NAMALWA (cell line): ENCODE measurements at regions not wholly inside any gene's neighbourhood (a gene's known extent, or its start where the extent isn't known, plus 50 kb on each side); places are given as distances from the start of the nearest gene placed in this dataset.

Experiments
- DNase-seq: peaks from one replicate; pipeline ENCODE4 v3.0.0-alpha.2; 2015; ENCODE audit warnings: low spot score

DNA sequence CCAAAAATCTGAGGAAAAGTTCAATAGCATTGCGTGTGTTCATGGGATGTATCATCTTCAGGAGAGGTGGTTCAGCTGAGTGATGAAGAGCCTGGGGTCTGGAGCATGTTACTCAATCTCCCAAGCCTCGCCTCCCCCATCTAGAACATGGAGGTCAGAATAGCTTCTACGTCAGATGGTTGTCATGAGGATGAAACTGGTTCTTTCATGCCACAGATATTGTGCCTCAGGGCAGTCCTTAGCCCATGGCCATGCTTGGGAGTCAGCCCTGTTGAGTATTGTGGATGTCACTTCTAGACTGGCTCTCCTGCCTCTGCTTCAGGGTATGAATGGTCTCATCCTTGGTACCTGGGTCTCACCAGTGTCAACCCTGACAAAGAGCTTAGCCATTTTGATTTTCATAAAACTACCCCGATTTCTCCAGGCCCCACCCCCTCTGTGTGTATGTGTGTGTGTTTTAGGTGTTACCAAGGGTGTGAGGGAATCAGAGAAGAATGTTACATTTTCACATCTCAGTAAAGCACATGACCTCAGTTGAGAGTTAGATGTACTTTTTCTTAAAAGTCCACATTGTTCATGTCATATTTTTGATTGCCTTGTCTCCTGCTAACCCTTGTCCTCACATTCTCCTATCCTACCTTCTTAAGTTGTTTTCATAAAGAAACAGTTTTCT is 97.8 kb upstream of the CD180 start:
- no peak for DNase-seq

DNA sequence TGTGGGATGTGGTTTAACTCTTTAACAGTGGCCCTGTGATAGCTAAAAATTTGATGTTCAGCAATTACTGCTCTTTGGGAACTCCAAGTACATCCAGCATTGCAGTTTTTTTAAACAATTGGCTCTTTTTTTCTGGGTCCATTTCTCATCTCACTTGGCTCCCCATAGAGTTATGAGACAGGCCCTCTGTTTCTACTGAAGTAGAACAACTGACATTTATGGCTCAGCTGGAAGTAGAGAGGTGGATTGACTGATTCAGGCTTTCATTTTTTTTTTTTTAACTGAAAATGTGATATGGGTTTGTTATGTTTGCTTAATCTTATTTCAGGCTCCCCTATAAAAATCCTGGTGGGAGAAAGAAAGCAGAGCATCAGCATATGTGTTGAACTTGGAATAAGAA is 96.6 kb upstream of the CD180 start:
- DNase-seq = no peak

DNA sequence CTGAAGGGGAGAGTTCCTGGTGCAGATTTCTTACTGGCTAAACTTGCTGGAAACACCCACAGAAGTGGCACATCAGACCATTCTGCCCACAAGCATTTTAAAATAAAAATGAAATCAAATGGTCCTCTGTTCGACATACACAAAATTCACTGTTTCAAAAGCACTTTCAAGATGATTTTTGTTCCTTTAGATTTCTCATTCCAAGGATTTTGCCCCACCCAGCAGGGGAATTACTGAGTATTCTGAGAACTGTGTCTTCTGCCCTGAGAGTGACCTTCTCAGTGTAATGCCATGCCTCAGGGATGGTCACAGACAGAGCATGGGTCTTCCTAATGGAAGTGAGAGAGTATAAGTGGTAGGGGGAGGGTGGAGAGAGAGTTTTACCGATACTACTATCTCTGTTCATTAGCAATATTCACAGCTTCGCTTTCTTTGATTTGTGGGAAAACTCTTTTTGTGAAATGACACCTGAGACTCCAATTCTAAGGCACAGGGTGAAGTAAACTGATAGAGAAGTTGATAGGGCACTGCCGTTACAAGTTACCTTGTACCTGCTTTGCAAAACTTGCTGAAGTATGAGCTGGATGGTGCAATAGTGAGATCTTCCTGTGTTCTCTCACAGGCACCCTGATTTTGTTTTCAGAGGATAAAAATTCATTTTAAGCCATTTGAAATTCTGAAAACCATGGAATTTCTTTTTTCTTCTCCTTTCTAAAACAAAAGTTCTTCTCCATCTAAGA is 95.8 kb upstream of the CD180 start:
- DNase-seq = no peak

DNA sequence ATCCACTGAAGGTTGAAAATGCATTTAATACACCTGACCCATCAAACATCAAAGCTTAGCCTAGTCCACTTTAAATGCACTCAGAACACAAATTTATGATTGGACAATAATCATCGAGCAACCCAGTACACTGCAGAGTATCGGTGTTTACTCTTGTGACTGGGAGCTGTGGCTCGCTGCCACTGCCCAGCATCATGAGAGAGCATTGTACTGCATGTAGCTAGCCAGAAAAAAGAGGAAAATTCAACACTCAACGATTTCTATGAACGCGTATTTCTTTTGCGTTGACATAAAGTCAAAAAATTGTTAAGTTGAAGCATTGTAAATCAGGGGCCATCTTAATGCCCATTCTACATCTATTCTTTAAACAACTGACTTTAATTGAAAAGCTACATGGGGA is 95.1 kb upstream of the CD180 start:
- no peak for DNase-seq

DNA sequence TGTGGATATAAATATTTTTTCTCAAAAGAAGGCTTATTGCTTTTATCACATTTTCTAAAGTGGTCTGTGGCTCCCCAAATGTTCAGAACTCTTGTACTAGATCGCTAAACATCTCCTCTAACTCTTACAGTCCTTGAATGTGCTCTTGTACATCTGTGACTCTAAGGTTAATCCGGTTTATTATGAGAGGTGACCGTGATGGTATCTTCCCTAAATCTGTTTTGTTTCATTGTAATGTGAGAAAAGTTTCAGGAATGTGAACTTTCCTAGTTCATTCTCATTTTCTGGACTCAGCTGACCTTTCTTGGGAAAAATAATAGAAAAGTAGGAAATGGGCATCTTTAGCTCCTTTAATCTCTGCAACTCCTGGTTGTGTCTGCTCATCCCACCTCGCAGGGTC is 94.5 kb upstream of the CD180 start:
- DNase-seq = no peak

DNA sequence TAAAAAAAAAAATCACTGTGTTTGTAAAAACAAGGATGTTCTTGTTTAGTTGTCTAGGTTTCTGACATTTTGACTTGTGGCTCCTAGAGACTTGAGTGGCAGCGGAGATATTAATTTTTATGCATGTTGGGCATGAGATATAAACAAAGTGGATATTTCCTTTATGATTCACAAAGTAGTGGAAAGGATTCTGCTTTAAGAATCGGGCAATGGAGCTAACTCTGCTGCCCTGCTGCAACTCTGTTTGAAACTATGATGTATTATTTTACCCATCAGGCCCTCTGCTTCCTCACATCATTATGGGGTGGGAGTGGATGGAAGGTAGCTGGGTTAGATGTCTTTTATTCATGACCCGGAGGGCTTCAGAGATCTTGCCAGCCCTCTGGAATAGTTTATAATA is 94.1 kb upstream of the CD180 start:
- DNase-seq = no peak

DNA sequence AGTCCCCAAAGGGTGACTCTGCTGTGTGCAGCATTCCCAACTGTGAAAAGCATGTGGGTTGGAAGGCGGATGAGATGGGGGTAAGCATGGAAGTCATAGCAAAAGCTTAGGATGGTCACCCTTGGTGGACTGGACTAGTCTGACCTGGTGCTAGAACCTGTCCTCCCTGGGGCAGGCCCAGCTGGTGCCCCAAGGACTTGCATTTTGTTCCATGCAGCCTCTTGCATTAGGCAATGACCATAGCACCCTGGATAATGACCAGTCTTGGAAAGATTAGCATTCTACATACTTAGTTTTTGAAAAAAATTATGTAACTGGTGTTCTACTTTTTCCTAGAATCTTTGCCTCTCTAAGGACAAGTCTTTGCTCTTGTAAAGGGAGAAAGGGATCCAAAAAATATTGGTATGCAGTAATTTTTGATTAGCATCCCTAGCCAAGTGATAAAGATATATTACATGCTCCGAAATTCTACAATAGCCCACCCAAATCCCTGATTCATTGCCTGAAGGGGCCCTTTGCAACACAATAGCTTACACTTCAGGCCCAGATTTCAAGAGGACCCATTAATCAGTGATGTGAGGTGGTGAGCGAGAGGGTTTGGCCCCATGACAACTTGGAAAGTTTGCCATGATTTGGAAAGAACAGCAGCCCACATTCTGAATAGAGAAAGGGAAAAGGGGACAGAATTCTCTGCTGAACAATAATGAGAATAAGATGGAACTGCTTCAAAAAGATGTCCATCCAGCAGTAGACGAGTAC is 93.3 kb upstream of the CD180 start:
- DNase-seq = no peak

DNA sequence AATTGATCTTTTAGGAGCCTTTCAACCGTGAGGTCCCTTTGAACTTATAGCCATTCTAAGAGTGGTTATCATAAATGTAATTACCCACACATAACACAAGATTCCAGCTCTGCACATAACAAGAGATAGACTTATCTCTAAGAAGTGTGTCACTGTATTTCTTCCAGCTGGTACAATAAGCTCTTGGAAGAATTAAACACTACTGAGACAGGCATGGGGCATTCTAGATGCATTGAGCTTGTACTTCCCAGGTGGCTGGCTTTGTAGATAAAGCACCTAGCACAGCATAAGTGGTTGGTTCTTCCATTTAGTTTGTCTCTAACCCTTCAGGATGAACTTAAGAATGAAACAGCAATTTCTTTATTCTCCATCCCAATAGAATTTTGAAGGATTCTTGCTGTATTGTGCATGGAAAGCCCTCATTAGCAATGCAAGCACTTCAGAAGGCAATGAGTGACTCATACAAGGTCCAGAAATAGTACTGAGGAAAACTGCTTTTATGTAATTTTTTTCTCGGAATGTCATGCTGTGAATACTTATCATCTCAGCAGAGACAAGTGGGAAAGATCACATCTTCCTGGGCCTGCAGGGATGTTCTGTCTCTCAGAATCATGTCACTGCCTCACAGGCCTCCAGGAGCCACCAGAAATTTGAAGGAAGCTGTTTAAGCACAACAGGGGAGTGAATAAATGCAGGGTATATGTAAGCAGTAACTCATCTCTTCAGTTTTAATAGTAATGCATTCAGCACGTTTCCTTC is 91.1 kb upstream of the CD180 start:
- DNase-seq = no peak

DNA sequence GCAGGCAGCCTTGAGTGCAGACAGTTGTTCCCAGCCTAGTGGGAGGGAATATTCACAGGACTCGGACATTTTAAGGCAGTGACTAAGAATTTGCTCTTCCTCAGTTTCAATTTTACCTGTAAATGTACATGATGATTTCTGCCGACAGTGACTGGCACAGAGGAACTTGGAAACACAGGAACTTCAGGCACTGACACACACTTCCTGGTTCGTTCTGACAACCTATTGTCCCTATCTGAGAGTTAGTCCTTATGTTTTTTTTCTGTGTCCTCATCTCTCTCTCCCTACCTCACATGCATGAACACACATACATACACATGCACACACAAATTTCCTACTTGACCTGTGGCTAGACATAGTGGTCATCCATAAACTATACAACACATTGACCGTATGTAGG is 89.4 kb upstream of the CD180 start:
- DNase-seq = no peak

DNA sequence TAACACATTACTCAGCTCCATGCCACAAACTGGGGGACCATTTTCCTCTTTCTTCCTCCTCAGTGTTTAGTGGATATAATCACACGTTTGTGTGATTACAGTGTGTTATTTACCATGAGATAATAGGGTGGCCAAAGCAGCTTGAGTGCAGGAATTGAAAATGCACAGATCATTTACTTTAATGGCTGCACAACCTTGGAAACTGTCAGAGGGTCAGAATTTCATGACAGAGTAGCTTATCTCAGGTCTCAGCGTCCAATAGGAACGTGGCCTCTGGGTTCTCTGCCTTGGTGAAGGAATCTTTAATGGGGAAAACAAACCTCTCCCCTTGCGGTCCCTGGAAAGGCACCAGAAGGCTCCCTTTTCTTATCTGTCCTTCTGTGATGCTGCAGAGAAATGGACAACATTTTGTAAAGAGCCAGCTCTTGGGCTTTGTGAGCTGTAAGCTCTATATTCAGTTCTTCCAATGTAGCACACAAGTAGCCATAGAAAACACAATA is 87.4 kb upstream of the CD180 start:
- no peak for DNase-seq

DNA sequence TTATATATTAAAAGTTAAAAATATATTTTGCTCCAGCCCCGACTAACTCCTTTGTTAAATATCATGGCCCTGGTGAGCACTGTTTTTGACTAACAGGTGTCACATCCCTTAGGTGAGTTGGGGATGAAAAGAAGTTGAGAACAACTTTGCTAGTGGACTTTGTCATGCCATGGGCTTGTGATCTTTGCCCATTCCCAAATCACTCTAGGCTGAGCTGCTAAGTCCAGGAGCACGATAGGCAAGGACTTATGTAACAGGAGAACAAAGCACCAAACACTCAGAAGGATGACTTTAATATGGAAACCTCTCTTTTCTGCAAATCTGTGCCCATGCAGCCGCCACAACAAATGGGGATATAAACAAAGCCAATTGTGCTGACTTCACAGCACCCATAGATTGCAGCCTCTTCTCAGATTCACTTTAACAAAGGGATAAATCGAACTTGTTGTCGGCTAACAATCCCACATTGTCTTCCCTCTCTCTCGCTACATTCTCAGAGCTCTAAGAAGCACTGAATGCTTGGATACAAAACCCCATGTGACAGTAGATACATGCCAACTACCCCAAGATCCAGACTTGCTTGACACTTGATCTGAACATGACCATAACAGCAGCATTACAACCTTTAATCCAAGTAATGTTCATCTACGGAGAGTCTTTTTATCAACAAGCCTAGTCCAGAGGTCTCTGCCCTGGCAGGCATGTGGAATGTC is 86.8 kb upstream of the CD180 start:
- no peak for DNase-seq

DNA sequence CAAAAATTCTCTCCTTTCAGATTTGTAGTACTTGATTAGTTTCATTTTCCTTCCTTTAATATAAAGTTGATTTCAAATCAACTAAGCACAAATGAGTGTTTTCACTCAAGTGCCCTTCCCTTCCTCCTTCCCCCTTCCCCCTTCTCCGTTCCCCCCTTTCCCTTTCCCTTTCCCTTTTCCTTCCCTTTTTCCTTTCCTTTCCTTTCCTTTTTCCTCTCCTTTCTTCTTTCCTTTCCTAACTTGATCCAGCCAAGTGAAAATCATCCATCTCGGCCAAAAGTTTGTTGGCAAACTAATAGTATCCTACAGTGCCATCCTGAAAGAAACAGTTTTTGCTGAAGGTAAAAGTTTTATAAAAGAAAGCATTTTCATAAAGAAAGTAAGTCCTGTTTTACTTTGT is 85.3 kb upstream of the CD180 start:
- DNase-seq = no peak

DNA sequence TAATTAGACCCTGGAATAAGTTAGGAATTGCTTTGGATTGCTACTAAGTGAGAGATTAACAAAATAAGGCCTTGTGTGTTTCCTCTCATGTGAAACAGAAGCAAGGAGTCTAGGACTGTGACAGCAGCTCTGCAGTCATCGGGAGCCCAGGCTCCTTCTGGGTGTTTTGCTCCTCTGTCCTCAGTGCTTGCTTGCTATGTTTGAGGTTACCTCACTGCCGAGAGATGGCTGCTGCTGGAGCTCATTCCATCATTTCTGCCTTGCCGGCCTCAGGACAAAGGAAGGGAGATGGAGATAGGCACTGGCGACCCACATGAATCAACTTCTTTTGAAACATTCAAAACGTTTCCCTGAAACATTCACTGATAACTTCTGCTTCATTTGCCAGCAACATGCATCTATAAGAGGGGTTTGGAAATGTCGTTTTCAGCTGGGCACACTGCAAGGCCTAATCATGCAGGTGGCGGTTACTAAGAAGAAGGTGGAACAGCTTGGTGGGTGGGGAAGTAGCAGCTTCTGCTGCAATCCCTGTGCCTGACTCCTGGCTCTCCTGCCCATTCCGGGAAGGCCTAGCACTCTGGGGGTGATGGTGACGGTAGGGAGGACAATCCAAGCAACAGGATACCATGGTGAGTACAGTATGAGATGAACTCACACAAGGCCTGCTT is 77.2 kb upstream of the CD180 start:
- DNase-seq = no peak

DNA sequence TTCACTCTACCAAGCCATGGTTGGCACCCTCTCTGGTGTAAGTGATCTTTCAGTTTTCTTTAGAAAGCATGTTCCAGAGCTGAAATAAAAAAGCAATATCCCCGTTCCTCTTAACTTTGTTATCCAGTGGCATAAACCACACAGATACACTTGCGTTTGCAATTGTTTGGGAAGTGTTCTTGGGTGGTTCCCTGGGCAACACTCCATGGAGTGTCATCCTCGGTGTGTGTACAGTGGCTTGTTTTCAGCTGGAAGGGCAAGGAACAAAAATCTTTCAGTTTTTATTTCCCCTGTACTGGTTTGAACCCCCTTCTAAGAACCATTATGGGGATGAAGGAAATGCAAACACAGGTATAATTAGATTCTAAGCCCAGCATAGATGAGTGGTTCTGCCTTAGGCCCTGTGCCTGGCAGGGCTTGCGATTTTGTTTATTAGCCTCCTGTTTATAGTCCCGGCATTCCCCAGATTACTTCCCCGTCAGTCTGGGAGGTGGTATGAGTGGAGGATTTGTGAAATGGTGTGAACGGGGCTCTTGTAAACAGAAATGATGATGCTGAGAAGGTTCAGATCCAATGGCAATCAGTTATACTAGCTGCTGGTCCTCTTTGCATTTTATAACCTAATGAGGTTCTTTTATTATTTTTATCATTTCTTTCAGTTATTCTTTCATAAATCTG is 76.0 kb upstream of the CD180 start:
- DNase-seq = no peak

DNA sequence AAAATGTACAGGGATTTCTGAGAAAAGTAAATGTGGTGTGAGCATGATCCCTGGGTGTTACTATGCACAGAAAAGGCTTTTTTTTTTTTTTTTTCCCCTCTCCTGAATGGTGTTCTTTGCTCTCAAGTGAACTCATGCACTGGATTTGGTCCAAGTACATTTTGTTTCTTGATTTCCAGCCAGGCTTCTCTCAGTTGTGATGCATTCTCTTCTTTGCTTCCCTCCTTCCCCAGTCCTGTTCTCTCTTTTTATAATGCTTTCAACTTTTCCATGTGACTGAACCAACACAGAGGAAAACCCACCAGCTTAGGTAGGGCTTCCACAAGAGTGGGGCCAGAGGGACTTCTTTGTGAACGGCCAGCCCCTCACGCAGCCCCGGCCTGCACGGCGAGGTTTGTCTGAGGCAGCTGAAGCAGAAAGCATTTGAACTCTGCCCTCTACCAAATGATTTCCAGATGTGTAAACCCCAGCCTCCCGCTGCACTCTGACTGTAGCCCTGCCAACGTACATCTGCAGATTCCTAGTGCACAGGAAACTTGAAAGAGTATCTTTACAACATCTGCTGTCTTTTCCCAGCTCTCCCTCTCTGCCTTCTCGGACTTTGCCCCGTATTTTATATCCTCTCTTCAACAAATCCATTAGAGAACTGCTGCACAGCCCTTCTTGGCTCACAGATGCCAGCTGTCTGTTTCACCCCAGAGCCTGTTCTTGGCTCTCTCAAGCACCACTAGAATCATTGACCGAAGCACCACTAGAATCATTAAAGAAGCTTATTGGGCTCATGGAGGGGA is 71.8 kb upstream of the CD180 start:
- no peak for DNase-seq

DNA sequence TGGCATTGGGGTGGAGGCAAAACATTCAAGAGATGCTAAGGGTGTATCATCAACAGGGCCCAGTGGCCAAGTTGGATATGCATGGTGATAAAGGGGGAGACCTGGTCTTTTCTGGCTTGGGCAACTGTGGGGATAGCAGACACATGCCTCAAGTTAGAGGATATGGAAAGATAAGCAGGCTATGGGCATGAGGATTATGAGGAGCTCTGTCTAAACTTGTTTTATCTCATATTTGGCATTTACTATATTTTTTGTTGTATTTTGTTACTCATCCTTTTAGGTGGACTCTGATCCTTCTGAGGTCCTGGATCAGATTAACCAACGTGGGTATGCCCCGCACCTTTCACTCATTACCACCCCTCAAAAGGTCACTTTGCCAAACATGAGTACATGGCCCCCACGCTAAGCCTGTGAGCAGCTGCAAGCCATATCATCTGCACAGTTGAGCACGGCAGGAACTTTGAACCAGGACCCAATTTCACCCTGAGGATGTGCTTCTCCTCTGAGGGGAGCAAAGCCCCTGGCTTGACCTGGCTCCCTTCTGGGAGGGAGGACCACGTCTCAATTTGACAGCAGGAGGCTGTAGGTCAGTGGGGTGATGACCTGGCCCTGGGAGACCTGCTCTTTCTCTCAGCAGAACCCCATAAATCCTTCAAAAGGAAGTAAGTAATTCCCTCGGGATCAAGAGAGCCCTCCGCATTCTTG is 71.1 kb upstream of the CD180 start:
- DNase-seq = no peak

DNA sequence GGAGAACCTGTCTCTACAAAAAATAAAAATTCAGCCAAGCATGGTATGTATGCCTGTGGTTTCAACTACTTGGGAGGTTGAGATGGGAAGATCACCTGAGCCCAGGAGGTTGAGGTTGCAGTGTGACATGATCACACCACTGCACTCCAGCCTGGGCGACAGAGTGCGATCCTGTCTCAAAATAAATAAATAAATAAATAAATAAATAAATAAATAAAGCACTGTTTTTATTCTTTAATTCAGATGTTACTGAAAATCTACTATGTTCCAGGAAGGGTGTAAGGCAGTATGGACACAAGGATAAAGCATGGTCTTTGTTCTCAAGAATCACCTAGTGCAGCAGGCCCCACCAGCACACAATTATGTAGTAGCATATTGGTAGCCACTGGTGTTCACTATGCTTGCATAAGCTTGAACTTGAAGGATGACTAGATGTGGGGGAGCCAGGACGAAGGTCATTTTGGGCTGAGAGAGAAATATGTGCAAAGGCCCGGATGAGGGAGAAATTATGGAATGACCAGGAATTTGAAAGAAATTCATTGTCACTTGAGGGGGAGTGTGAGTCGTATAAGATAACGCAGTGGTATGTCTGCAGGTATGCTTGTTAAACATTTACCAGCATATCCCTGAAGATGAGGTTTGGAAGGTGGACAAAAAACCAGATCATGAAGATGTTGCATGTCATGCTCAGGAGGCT is 70.2 kb upstream of the CD180 start:
- DNase-seq = no peak

DNA sequence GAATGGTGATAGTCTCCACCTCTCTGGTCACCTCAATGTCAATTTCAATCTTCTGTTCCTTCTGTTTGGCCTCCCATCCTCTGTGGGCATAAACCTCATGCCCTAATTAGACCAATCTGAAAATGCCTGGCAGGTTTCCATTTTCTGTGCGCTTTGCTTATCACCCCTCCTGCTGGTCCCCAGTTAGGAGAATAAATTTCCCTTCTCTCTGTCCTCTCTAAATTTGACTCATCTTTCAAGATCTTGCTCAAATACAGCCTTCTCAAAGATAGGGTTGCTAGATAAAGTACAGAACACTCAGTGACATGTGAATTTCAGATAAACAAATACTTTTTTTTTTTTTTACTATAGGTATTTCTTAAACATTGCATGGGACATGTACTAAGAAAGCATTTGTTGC is 69.4 kb upstream of the CD180 start:
- DNase-seq = no peak
